Fibroblast of skin of left biceps (primary cell): ENCODE measurements at regions not wholly inside any gene's neighbourhood (a gene's known extent, or its start where the extent isn't known, plus 50 kb on each side); places are given as distances from the start of the nearest gene placed in this dataset.

Source experiments
- DNase-seq, 2 experiments: peaks; one replicate each; pipeline ENCODE4 v3.0.0-alpha.2; 2013; ENCODE audit warnings: low read depth in 2 of 2

- DNase-seq, result no peak
These were observed 357.0 kb upstream of the GULP1 start for GRCh38 chr2:187934692-187935091.

DNA sequence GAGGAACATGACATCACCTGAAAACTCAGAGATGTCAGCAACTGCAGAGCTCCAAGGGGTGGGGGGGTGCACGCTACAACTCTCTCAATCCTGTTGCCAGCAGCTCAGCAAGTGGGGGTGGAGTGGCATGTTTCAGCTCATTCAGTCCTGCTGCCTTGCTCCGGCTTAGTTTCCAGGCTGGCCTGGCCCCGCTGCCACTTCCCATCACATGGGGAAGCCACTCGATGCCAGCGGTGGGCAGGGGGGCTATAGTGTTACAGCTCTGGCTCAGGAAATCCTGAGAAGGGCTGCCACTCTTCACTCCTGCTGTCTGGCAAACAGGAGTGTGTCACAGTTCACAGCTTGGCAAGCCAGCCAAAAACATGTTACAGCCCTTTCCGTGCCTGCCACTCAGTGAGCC, 356.5 kb upstream of the GULP1 start:
- no peak for DNase-seq

- DNase-seq, result no peak
These were observed 355.4 kb upstream of the GULP1 start for GRCh38 chr2:187936228-187936627.

- DNase-seq, result no peak
These were observed 352.5 kb upstream of the GULP1 start for GRCh38 chr2:187939180-187939579.

- DNase-seq, result no peak
These were observed 348.8 kb upstream of the GULP1 start for GRCh38 chr2:187942876-187943275.

DNA sequence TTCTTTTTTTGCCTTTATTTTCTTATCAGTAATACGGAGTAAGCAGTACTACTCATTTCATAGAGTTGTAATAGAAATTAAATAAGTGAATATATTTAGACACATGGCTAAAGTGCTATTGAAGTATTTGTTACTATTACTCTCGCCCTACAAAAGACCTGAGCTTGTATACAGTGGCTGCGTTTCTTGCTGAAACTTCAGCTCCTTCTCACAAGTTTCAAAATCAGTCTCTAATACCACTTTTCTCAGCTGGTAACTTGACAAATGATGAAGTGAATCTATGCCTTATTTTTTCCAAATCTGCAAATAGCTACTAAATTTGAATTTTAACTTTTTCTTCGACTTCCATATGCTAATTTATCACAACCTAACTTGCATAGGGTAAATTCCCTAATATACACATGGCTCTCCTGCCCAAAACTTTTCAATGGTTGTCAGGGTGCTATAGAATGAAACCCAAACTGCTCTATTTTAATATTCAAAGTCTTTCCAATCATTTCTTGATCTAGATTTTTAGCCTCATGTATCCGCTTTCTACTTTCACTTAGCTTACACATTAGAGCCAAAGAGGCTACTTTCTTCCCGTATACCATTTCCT, 347.8 kb upstream of the GULP1 start:
- no peak for DNase-seq

GRCh38 chr2:187949859-187950258, 341.8 kb upstream of the GULP1 start:
- no peak for DNase-seq

- DNase-seq, result no peak
These were observed 340.0 kb upstream of the GULP1 start for GRCh38 chr2:187951470-187952218.

- DNase-seq, result no peak
These were observed 334.7 kb upstream of the GULP1 start for GRCh38 chr2:187956906-187957534.

GRCh38 chr2:187959821-187960220, 331.9 kb upstream of the GULP1 start:
- no peak for DNase-seq

- DNase-seq, result no peak
These were observed 329.1 kb upstream of the GULP1 start for GRCh38 chr2:187962538-187962937.

DNA sequence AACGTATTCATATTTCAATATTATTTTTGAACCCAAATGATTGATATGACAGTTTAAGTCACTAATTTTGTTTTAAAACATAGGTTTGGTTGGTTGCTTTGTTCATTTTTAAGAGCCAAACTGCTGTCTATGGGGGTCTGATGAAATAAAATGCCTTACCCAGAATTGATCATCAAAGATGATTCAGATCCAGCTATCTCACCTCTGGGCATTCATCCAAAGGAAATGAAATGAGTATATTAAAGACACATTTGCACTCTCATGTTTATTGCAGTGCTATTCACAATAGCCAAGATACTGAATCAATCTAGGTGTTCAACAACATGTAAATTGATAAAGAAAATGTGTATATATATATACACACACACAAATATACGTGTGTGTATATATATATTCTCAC, 326.9 kb upstream of the GULP1 start:
- peak; percentile 58 to 65 for DNase-seq

DNA sequence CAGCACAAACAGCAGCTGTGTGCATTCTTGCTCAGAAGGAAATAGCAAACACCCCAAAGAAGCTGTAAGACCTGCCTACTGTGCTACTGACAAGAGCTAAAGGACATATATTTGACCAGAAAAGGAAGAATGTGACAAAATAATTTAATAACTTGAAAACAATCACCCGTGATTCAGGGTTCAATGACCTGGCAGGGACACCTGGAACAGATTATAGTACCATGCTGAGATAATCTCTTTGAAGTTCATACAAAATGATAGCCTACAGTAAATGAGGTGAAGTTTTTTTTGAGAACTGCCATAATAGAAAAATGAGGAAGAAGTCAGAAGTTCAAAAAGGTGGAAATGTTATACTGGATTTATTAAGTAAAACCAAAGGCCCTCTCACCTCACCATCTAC, 324.8 kb upstream of the GULP1 start:
- no peak for DNase-seq

- no peak for DNase-seq
These were observed 319.8 kb upstream of the GULP1 start for GRCh38 chr2:187971893-187972292.

DNA sequence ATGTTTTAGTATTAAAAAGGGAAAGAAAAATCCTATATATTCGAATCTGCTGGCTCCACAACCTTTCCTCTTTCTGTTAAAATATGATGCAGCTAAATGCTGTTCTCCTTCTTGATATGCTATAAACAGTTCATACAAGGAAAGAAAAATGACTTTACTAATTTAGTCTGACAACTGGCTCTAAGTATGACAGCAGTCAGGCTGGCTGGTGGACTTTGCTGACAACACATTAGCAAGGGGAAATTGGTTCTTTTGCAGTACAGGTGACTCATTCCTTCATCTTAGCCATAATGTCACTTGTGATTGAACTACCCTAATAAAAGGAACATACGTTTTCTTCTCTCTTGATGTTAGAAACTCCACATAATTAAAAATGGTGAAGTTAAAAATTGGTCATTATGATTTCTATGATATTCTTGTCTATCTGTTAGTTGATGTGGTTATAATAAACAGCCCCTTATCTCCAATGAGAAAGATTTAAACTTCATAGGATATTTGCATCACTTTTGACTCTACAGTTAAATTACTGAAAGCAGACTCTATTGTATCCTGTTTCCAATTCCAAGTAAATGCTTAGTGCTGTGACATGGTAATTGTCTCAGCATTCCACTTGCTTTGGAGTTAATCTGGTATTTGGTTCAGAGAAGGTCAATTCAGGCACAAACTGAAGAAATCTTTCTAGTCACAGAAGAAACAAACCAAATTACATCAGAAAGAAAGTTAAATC, 315.3 kb upstream of the GULP1 start:
- DNase-seq, result no peak

- no peak for DNase-seq
These were observed 314.7 kb upstream of the GULP1 start for GRCh38 chr2:187976986-187977333.

- no peak for DNase-seq
These were observed 313.3 kb upstream of the GULP1 start for GRCh38 chr2:187978356-187978755.

DNA sequence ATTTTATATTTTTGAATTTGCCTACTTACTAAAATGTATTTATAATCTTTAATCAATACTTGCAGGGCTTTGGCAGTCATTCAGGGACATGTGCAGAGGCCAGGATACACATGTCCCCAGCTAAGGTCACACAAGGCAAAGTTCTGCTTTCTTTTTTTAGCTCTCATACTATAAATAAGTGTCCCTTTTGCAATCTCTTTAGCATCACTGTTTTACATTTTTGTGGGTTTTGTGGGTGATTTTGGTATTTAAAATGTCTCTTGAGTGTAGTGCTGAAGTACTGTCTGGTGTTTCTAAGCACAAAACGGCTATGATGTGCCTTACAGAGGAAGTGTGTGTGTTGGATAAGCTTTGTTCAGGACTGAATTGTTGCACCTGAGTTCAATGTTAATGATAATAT, 309.0 kb upstream of the GULP1 start:
- peak; percentile 76 to 81 for DNase-seq

DNA sequence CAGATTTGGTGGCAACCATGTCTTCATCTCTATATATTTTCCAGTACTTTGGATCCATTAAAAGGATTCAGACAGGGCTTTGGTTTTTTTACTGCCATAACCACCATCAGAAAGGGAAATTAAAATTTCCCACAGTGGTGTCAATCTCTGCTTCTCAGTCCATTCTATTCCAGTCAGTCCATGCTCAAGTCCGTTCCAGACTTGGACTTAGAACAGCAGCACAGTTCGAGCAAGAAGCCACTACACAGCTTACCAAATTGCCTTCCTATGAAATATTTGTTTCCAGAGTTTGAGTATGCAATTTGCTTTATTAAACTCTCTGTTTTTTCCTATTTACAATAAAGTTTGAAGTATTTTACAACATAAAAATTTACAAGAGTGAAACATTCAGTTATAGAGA, 306.5 kb upstream of the GULP1 start:
- DNase-seq, result no peak

- DNase-seq, result no peak
These were observed 305.8 kb upstream of the GULP1 start for GRCh38 chr2:187985923-187986322.

DNA sequence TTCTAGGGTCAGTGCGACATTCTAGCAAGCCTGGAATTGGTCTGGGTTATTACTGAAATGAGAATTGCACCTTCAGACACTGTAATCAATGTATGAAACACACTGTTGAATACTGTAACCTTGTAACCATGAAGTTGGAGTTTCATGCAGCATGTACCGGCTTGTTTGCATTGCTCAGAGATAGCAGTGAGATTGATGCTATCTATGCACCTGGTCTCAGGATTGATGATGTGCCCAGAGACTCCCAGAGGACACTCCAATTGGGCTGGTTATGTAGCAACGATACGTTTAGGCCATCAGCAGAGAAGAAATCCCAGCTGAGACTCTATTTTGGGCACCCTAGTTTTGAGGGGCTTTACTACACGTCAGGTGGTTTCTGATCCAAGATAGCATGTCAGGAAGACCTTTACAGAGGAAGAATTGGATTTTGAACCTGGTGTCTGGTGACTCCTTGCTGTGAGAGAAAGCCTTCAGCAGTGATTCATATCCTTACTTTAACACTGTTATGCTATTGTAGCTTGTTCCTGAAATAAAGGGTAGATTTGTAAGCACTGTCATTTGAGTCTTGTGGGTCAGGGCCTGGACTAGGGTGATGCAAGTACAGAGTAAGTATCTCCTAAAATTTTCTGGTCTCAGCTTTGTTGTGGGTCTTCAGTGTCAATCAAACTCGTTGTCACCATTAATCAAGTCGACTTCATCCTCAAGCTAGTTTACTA, 305.1 kb upstream of the GULP1 start:
- no peak for DNase-seq

- no peak for DNase-seq
These were observed 303.3 kb upstream of the GULP1 start for GRCh38 chr2:187988348-187988747.
